GM12864 (cell line): ENCODE measurements at regions not wholly inside any gene's neighbourhood (a gene's known extent, or its start where the extent isn't known, plus 50 kb on each side); places are given as distances from the start of the nearest gene placed in this dataset.

Source experiments
- DNase-seq: peaks from one replicate; pipeline ENCODE4 v3.0.0-alpha.2; 2011; ENCODE audit warnings: low read depth
- H3K4me3 ChIP-seq: 2 replicates; pipeline ENCODE4 v1.5.1; 2011; ENCODE audit warnings: mild to moderate bottlenecking, low read depth, low read length, control low read depth
- TF ChIP-seq, protein P1 (sequence below): IDR thresholded peaks from 2 replicates; pipeline ENCODE4 v1.5.1; 2011; ENCODE audit warnings: low read depth, mild to moderate bottlenecking, moderate library complexity, low read length, control low read depth, inconsistent platforms; ENCODE audit errors: missing control alignments

- no peak for DNase-seq
- TF ChIP-seq, protein P1, sequence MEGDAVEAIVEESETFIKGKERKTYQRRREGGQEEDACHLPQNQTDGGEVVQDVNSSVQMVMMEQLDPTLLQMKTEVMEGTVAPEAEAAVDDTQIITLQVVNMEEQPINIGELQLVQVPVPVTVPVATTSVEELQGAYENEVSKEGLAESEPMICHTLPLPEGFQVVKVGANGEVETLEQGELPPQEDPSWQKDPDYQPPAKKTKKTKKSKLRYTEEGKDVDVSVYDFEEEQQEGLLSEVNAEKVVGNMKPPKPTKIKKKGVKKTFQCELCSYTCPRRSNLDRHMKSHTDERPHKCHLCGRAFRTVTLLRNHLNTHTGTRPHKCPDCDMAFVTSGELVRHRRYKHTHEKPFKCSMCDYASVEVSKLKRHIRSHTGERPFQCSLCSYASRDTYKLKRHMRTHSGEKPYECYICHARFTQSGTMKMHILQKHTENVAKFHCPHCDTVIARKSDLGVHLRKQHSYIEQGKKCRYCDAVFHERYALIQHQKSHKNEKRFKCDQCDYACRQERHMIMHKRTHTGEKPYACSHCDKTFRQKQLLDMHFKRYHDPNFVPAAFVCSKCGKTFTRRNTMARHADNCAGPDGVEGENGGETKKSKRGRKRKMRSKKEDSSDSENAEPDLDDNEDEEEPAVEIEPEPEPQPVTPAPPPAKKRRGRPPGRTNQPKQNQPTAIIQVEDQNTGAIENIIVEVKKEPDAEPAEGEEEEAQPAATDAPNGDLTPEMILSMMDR, result no peak
- H3K4me3 ChIP-seq, result no peak overlapping the region
Measured at GRCh38 chr6:10323018-10323417, 91.9 kb downstream of the TFAP2A start.

DNA sequence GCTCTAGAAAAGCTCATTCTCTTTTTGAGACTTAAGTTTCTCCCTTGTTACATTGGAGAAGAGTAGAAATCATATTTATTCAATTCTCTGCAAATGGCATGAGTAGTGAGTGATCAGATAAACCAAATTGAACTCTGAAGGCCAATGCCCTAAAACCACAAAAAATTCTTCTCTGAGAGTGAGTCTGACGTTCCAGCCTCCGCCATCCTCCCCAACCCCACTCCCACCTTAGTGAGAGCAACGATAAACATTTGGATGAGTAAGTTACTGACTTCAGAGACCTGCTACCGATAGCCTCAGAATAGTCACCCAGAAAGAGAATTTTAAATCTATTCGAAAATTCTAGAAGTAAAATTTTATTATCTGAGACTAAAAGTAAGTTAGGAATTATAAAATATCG is 94.6 kb downstream of the TFAP2A start:
- DNase-seq, result no peak
- H3K4me3 ChIP-seq, result no peak overlapping the region
- TF ChIP-seq, protein P1, result no peak

- TF ChIP-seq, protein P1, result no peak
- no peak overlapping the region for H3K4me3 ChIP-seq
- DNase-seq, result no peak
Measured at GRCh38 chr6:10316373-10316721, 98.5 kb downstream of the TFAP2A start.

GRCh38 chr6:10315658-10316372 is 99.1 kb downstream of the TFAP2A start:
- no peak overlapping the region for H3K4me3 ChIP-seq
- TF ChIP-seq, protein P1, result no peak
- no peak for DNase-seq

DNA sequence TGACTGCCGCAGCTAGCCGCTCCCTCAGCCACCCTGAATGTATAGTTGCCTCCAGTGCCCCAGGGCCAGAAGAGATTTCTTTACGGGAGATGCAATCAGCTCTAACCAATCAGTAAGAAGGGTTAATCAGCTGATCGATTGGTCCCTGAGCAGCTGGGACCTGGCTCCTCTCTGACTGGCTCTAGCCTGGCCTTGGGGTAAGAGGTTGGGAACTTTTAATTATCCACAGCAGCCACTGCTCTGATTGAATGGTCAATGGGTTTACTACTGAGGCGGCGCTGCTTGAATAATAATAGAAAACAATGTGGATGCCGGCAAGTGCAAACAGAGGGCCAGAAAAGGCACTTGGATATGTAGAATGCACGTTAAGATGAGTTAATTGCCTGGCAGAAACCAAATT is 99.8 kb downstream of the TFAP2A start:
- TF ChIP-seq, protein P1, result no peak
- H3K4me3 ChIP-seq, result no peak overlapping the region
- no peak for DNase-seq

GRCh38 chr6:10314163-10314955 is 100.5 kb downstream of the TFAP2A start:
- TF ChIP-seq, protein P1, result no peak
- no peak overlapping the region for H3K4me3 ChIP-seq
- DNase-seq, result no peak

DNA sequence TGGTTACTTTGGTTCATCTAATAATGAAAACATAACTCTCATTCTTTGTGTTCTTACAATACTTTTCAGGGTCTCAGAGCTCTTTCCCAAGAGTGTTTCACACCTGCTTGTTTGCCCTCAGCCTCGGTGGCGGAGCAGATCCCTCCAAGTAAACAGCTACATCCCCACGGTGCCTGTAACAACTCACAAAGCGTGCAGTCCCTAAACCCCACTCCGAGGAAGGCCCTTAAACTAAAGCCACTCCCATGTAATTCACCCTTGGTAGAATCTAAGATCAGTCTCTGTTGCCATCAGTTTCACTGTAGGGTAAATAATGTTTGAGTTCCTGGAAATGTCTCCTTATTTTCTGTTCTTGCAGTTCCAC is 101.1 kb downstream of the TFAP2A start:
- TF ChIP-seq, protein P1, result no peak
- no peak for DNase-seq
- H3K4me3 ChIP-seq, result no peak overlapping the region
